Kidney epithelial cell (primary cell): ENCODE measurements at regions not wholly inside any gene's neighbourhood (a gene's known extent, or its start where the extent isn't known, plus 50 kb on each side); places are given as distances from the start of the nearest gene placed in this dataset.

Experiments used
- DNase-seq: peaks from one replicate; pipeline ENCODE4 v3.0.0-alpha.2; 2010; ENCODE audit warnings: low read depth
- H3K27me3 ChIP-seq: 2 replicates; pipeline ENCODE4 v1.6.0; 2011; ENCODE audit warnings: low read length; ENCODE audit not compliant: control insufficient read depth, insufficient read depth
- H3K36me3 ChIP-seq: 2 replicates; pipeline ENCODE4 v1.5.1; 2011; ENCODE audit warnings: low read length; ENCODE audit not compliant: control insufficient read depth, insufficient read depth
- H3K4me3 ChIP-seq: 2 replicates; pipeline ENCODE4 v1.5.1; 2011; ENCODE audit warnings: low read depth, mild to moderate bottlenecking, control low read depth, low read length
- CTCF ChIP-seq: IDR thresholded peaks from 2 replicates; pipeline ENCODE4 v1.5.1; 2011; ENCODE audit warnings: mild to moderate bottlenecking, moderate library complexity, low read length, control low read depth, inconsistent platforms; ENCODE audit not compliant: insufficient read depth, poor library complexity, severe bottlenecking

DNA sequence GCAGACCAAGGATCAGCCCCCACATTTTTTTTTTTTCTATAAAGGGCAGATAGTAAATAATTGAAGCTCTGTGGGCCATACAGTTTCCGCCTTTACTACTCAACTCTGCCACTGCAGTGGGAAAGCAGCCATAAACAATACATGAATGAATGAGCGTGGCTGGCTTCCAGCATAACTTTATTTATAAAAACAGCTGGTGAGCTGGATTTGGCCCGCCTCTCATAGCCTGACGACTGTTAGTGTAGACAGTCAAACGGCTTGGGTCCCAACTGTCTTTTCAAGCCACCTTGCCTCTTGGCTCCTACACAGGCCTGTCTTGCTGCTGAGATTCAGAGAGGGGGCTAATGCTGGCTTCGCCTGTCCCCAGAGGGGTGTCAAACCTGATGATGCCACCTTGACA lies 169.8 kb upstream of the GPR26 start:
- TF ChIP-seq CTCF = no peak
- H3K36me3 ChIP-seq = no peaks in the 10 kb centered on the region
- DNase-seq = no peak
- peaks cover 3% of the 10 kb centered on the region for H3K27me3 ChIP-seq
- no peak overlapping the region for H3K4me3 ChIP-seq

DNA sequence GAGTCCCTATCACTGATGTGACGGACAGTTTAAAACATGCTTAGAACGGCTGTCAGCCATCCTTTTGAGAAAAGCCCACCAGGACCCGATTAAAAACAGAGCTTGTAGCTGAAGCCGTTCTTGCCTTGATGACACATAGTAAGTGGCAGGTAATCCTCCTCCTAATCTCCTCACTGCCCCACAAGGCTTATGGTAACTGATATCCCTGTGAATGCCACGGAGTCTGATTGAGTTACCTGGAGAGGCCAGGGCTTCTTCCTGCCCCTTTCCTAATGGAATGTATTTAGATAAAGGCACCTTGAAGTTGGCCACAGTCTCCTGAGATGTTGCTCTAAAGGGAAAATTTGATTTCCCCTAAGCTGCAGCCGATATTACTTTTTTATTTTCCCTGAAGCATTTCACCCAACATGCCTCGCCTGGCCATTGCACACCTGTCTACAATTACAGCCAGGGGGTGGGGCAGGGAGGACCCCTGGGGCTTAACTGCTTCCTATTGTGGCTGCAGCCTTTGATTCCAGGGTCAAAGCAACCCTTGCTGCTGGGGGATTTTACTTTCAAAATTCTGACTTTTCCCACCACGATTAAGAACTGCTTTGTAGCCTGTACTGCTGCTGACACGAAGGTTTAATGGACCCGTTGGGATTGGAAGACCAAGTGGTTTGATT lies 169.0 kb upstream of the GPR26 start:
- DNase-seq = no peak

GRCh38 chr10:123500110-123500509 lies 166.0 kb upstream of the GPR26 start:
- Histone ChIP-seq H3K4me3 (no peak overlapping the region), H3K27me3 (no peaks in the 10 kb centered on the region), H3K36me3 (no peaks in the 10 kb centered on the region)
- DNase-seq = no peak
- TF ChIP-seq CTCF = no peak

More for the DNA sequence above, 169.0 kb upstream of the GPR26 start:
- TF ChIP-seq CTCF = no peak
- Histone ChIP-seq H3K36me3 (no peaks in the 10 kb centered on the region), H3K27me3 (no peaks in the 10 kb centered on the region), H3K4me3 (no peak overlapping the region)

- TF ChIP-seq CTCF = no peak
Observed at GRCh38 chr10:123501148-123501547, 165.0 kb upstream of the GPR26 start.

GRCh38 chr10:123502983-123503382 lies 163.2 kb upstream of the GPR26 start:
- Histone ChIP-seq H3K27me3 (no peaks in the 10 kb centered on the region), H3K4me3 (no peak overlapping the region), H3K36me3 (no peaks in the 10 kb centered on the region)
- no peak for DNase-seq
- no peak for TF ChIP-seq CTCF

More at GRCh38 chr10:123501148-123501547, 165.0 kb upstream of the GPR26 start:
- no peaks in the 10 kb centered on the region for H3K36me3 ChIP-seq
- H3K27me3 ChIP-seq = no peaks in the 10 kb centered on the region
- DNase-seq = no peak
- no peak overlapping the region for H3K4me3 ChIP-seq

DNA sequence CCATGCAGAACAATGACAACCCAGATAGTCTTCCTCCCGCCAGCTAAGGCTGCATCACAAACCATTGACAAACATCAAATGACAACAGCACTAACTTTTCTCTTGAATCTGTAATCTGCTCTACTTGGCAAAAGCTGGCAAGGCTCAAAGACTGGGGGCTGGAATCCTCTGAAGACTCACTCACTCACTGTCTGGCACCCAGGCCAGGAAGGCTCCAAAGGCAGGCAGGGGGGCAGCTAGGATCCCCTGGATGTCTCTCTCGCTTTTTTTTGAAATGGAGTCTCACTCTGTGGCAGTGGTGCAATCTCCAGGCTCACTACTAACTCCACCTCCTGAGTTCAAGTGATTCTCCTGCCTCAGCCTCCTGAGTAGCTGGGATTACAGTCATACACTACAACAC lies 159.7 kb upstream of the GPR26 start:
- Histone ChIP-seq H3K27me3 (no peaks in the 10 kb centered on the region), H3K4me3 (no peak overlapping the region), H3K36me3 (no peaks in the 10 kb centered on the region)
- DNase-seq = no peak
- no peak for TF ChIP-seq CTCF
